Esophagus muscularis mucosa (tissue), 4 donors: ENCODE measurements at regions not wholly inside any gene's neighbourhood (a gene's known extent, or its start where the extent isn't known, plus 50 kb on each side); places are given as distances from the start of the nearest gene placed in this dataset.

Experiments
- CTCF ChIP-seq, 3 experiments: fragments of 200-600 bp in 2 of 3; fragments of 450-650 bp in 1 of 3; sonication (generic) in 2 of 3; IDR thresholded peaks; one replicate each; pipeline ENCODE4 v1.5.1; 2017 to 2019; ENCODE audit warnings: antibody characterized with exemption in 3 of 3, mild to moderate bottlenecking in 2 of 3, moderate library complexity in 1 of 3
- EP300 ChIP-seq: sonication (generic); formaldehyde crosslinking; IDR thresholded peaks from one replicate; pipeline ENCODE4 v1.6.1; 2017; ENCODE audit warnings: antibody characterized with exemption
- POLR2A ChIP-seq: fragments of 450-650 bp; IDR thresholded peaks from one replicate; pipeline ENCODE4 v1.6.1; 2017; ENCODE audit warnings: antibody characterized with exemption, moderate library complexity, mild to moderate bottlenecking, low read depth

- no peak for TF ChIP-seq POLR2A
- no peak for TF ChIP-seq CTCF (IDR thresholded peaks at IDR 0.05)
- TF ChIP-seq EP300 = no peak
These were observed 542.1 kb downstream of the COL11A1 start for GRCh38 chr1:102566182-102566581.
